Smooth muscle cell (in vitro differentiated cells): ENCODE measurements at regions not wholly inside any gene's neighbourhood (a gene's known extent, or its start where the extent isn't known, plus 50 kb on each side); places are given as distances from the start of the nearest gene placed in this dataset.

Source experiments
- DNase-seq: peaks from one replicate; lab custom pipeline; 2025; ENCODE audit not compliant: unreplicated experiment; lab: John Stamatoyannopoulos, UW
- H2AFZ ChIP-seq: fragments of 200-600 bp; sonication (generic); 2 replicates; pipeline ENCODE4 v1.6.0; 2016; ENCODE audit warnings: antibody characterized with exemption, low read depth, mild to moderate bottlenecking
- H3F3A ChIP-seq: fragments of 200-600 bp; sonication (generic); 2 replicates; pipeline ENCODE4 v1.6.0; 2017; ENCODE audit warnings: antibody characterized with exemption, low read depth
- H3K27ac ChIP-seq: fragments of 200-600 bp; sonication (generic); 2 replicates; pipeline ENCODE4 v1.5.1; 2016; ENCODE audit warnings: low read depth, mild to moderate bottlenecking
- H3K27me3 ChIP-seq: fragments of 200-600 bp; sonication (generic); 2 replicates; pipeline ENCODE4 v1.6.1; 2016; ENCODE audit warnings: low read depth, mild to moderate bottlenecking
- H3K36me3 ChIP-seq: fragments of 200-600 bp; sonication (generic); 2 replicates; pipeline ENCODE4 v1.5.1; 2016; ENCODE audit warnings: low read depth
- H3K4me1 ChIP-seq: fragments of 200-600 bp; sonication (generic); 2 replicates; pipeline ENCODE4 v1.5.1; 2016; ENCODE audit warnings: low read depth
- H3K4me2 ChIP-seq: fragments of 200-600 bp; sonication (generic); 2 replicates; pipeline ENCODE4 v1.6.0; 2016; ENCODE audit warnings: mild to moderate bottlenecking
- H3K4me3 ChIP-seq: fragments of 200-600 bp; sonication (generic); 2 replicates; pipeline ENCODE4 v1.5.1; 2016; ENCODE audit warnings: mild to moderate bottlenecking
- H3K79me2 ChIP-seq: fragments of 200-600 bp; sonication (generic); 2 replicates; pipeline ENCODE4 v1.6.0; 2016; ENCODE audit warnings: low read depth, mild to moderate bottlenecking
- H3K9ac ChIP-seq: fragments of 200-600 bp; sonication (generic); 2 replicates; pipeline ENCODE4 v1.6.0; 2016; ENCODE audit warnings: low read depth
- H3K9me3 ChIP-seq: fragments of 200-600 bp; sonication (generic); replicated peaks from 2 replicates; pipeline ENCODE4 v1.5.1; 2016; ENCODE audit warnings: low read depth
- H4K20me1 ChIP-seq: fragments of 200-600 bp; sonication (generic); 2 replicates; pipeline ENCODE4 v1.6.0; 2016; ENCODE audit warnings: low read depth
- CTCF ChIP-seq: fragments of 200-600 bp; sonication (generic); IDR thresholded peaks from 2 replicates; pipeline ENCODE4 v1.5.1; 2017; ENCODE audit warnings: borderline replicate concordance, mild to moderate bottlenecking, antibody characterized with exemption; ENCODE audit not compliant: insufficient read depth, poor library complexity, severe bottlenecking
- WGBS: methylation state at CpG from one replicate; pipeline ENCODE4 v1.1.7; 2016; ENCODE audit warnings: low lambda C conversion rate; 5-methylcytosine and 5-hydroxymethylcytosine counted together

GRCh38 chr3:124572851-124573405, 157.3 kb upstream of the UMPS start:
- no peak for DNase-seq
- Histone ChIP-seq H3K79me2 (no peaks in the 10 kb centered on the region), H4K20me1 (no peaks in the 10 kb centered on the region), H2AFZ (no peak overlapping the region), H3K4me3 (no peak overlapping the region), H3K4me2 (no peak overlapping the region), H3K9me3 (no peaks in the 10 kb centered on the region), H3K9ac (no peak overlapping the region), H3K4me1 (no peaks in the 10 kb centered on the region), H3K27ac (no peak overlapping the region), H3K27me3 (no peaks in the 10 kb centered on the region), H3F3A (no peaks in the 10 kb centered on the region), H3K36me3 (no peaks in the 10 kb centered on the region)
- no peak for TF ChIP-seq CTCF
- WGBS: 98% methylated on average over 8 of the region's 8 CpGs

- H3K27me3 ChIP-seq: no peaks in the 10 kb centered on the region
- H3F3A ChIP-seq: no peaks in the 10 kb centered on the region
- no peak overlapping the region for H3K4me3 ChIP-seq
- DNase-seq: no peak
- peak overlapping the region; percentile 22 for H3K9ac ChIP-seq
- 61% methylated on average over 2 of the region's 2 CpGs for WGBS
- H4K20me1 ChIP-seq: no peaks in the 10 kb centered on the region
- H3K4me1 ChIP-seq: no peaks in the 10 kb centered on the region
- H3K27ac ChIP-seq: no peak overlapping the region
- no peaks in the 10 kb centered on the region for H3K36me3 ChIP-seq
- no peak overlapping the region for H3K4me2 ChIP-seq
- TF ChIP-seq CTCF: no peak
- no peak overlapping the region for H2AFZ ChIP-seq
- no peaks in the 10 kb centered on the region for H3K9me3 ChIP-seq
- no peaks in the 10 kb centered on the region for H3K79me2 ChIP-seq
Measured at GRCh38 chr3:124574012-124574411, 156.2 kb upstream of the UMPS start.

GRCh38 chr3:124576565-124577493, 153.4 kb upstream of the UMPS start:
- Histone ChIP-seq H3K27me3 (no peaks in the 10 kb centered on the region), H3K4me1 (no peaks in the 10 kb centered on the region), H3K27ac (no peak overlapping the region), H4K20me1 (no peaks in the 10 kb centered on the region), H3K79me2 (no peaks in the 10 kb centered on the region), H3K4me3 (no peak overlapping the region), H3K9ac (no peak overlapping the region), H2AFZ (no peak overlapping the region), H3K4me2 (no peak overlapping the region), H3F3A (no peaks in the 10 kb centered on the region), H3K9me3 (no peaks in the 10 kb centered on the region), H3K36me3 (no peaks in the 10 kb centered on the region)
- no peak for TF ChIP-seq CTCF
- WGBS: 75% methylated on average over 5 of the region's 5 CpGs
- no peak for DNase-seq
